ENCODE measurements at regions not wholly inside any gene's neighbourhood (a gene's known extent, or its start where the extent isn't known, plus 50 kb on each side); places are given as distances from the start of the nearest gene placed in this dataset.

- no peak for TF ChIP-seq POLR2A (IDR thresholded peaks at IDR 0.05; ENCODE audit: low read length)
- no peak for TF ChIP-seq GATA1 (IDR thresholded peaks at IDR 0.05; ENCODE audit: low read depth, low read length)
Observed at GRCh38 chr10:88159127-88159829, 295.9 kb downstream of the PTEN start.

All from erythroblast (primary cell).